GM13977 (cell line): ENCODE measurements at regions not wholly inside any gene's neighbourhood (a gene's known extent, or its start where the extent isn't known, plus 50 kb on each side); places are given as distances from the start of the nearest gene placed in this dataset.

ENCODE experiments used
- DNase-seq: peaks from one replicate; pipeline ENCODE4 v3.0.0; 2012; ENCODE audit warnings: low spot score
- in situ Hi-C: fragments of 300-500 bp; cut with MboI; formaldehyde crosslinking; loops from one replicate; pipeline ENCODE4 v1.12.0; 2022; ENCODE audit warnings: low sequenced_read_pairs, low pct_unique_long_range_greater_than_20kb, mixed read lengths, inconsistent platforms; ENCODE audit not compliant: unreplicated experiment
- TF ChIP-seq, protein P1 (sequence below): IDR thresholded peaks from 2 replicates; pipeline ENCODE4 v1.5.1; 2012; ENCODE audit warnings: mild to moderate bottlenecking, control low read depth; ENCODE audit not compliant: insufficient read depth; ENCODE audit errors: extremely low read depth, missing control alignments

DNA sequence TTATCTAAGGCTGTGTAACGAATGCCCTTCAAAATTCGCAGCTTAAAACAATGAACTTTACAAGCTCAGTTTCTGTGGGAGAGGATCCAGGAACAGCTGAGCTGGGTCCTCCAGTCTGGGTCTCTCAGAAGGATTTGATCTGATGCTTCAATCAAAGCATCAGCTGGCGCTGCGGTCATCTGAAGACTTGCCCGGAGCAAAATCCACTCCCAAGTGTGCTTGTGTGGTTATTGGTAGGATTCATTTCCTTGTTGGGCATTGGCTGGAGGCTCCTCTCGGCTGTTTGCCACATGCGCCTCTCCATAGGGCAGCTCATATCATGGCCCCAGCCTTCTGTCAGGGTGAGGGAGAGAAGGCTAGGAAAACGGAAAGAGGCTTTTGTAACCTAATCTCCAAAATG lies 269.3 kb upstream of the CHD6 start:
- no peak for DNase-seq
- TF ChIP-seq, protein P1, sequence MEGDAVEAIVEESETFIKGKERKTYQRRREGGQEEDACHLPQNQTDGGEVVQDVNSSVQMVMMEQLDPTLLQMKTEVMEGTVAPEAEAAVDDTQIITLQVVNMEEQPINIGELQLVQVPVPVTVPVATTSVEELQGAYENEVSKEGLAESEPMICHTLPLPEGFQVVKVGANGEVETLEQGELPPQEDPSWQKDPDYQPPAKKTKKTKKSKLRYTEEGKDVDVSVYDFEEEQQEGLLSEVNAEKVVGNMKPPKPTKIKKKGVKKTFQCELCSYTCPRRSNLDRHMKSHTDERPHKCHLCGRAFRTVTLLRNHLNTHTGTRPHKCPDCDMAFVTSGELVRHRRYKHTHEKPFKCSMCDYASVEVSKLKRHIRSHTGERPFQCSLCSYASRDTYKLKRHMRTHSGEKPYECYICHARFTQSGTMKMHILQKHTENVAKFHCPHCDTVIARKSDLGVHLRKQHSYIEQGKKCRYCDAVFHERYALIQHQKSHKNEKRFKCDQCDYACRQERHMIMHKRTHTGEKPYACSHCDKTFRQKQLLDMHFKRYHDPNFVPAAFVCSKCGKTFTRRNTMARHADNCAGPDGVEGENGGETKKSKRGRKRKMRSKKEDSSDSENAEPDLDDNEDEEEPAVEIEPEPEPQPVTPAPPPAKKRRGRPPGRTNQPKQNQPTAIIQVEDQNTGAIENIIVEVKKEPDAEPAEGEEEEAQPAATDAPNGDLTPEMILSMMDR = no peak
- in situ Hi-C loops = no loop called here

DNA sequence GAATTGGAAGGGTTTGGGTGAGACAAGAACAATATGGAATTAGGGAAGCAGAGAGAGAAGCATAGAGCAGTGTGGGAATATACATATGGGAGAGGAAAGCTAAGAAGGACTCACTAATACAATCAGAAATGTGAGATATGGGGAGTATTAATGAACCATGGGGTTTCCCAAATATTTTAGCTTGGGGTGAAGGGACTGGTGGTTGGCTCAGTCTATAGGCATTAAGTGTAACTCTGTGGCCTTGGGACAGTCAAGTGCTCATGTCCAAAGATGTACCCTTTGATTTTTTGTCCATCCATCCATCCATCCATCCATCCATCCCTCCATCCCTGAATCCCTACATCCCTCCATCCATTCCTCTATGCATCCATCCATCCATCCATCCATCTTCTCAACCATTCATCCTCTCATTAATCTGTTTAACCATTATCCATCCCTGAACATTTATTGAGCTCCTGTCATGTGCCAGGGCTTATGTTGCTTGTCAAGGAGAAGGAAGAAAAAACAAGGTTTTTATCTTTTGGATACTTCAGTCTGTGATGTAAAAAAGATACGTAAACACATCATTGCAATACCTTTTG lies 263.4 kb upstream of the CHD6 start:
- DNase-seq = no peak
- TF ChIP-seq, protein P1 = no peak
- in situ Hi-C loops = no loop called here

DNA sequence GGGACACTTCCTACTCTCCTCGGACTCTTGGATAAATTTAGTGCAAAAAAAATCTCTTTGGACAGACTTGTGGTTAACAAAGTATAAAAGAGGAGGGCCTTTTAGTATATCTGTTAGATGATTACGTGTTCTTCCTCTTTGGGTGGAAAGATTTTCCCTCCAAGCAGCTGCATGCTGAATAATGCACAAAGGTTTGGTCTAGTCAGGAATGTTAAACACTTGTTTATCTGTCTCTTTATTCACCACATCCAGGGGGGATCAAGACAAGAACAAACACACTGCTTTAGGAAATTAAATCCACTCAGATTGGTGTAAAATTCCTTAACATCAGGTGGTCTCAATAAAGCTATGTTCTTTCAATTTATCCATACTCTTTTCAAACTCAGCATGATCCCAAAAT lies 260.9 kb upstream of the CHD6 start:
- in situ Hi-C loops = no loop called here
- DNase-seq = no peak
- TF ChIP-seq, protein P1 = no peak

DNA sequence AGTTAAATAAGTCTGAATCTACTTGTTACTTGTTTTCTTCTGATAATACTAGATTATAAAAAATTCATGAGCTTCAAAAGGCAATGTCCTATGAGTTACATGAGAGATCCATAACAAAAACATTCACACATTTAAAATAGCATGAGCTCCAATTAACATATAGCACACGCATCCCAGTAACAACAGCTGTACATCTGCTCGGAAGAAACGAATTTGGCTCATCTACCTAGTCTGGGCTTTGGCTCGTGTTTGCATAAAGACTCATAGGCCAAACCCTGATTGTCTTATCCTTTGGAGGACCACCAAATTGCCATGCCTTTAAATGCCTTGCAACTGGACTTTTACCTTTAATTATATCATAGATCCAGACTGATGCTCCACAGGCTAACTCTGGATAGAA lies 259.7 kb upstream of the CHD6 start:
- DNase-seq = no peak
- in situ Hi-C loops = no loop called here
- TF ChIP-seq, protein P1 = no peak

DNA sequence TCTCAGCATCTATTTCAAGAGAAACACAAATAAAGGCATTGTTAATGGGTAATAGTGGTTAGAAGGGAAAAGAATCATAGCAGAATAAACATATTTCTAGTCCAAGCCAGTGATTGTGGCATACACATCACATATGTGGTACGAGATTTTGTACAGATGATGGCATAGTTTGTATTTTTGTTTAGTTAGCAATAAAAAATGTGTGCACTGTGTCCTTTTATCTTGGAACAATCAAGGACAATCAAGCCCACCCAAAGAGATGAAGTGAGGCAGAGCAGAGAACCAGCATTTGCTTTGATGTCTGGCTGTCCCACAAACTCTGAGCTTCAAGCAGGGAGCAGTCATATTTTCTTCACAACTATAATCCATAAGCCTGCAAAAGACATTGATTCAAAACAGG lies 256.5 kb upstream of the CHD6 start:
- in situ Hi-C loops = no loop called here
- DNase-seq = no peak
- TF ChIP-seq, protein P1 = no peak

DNA sequence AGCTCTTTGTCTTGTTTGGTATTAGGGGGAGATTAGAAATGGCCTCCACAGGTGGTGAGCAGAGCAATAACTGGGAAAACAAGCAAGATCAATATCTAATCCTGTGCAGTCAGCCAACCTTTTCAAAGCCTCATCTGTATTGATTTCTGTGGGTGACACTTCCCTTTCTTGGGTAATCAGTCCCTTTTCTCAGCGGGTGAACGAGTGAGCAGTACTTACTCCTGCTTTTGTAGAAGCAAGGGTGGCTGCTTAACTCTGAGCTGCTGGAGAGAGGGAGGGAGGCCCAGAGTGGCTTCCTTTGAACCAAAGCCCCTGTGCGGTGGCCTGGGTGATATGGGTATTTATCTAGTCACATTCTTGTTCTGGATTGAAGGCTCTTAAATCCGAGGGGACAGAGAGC lies 254.8 kb upstream of the CHD6 start:
- in situ Hi-C loops = no loop called here
- TF ChIP-seq, protein P1 = no peak
- no peak for DNase-seq
